Activated CD4-positive, alpha-beta T cell treated with anti-CD3 and anti-CD28 coated beads for 36 hours (primary cell): ENCODE measurements at regions not wholly inside any gene's neighbourhood (a gene's known extent, or its start where the extent isn't known, plus 50 kb on each side); places are given as distances from the start of the nearest gene placed in this dataset.

ENCODE experiments used
- ATAC-seq: fragments of 200-7000 bp; cut with Tn5 transposase; one replicate; pipeline ENCODE4 v1.10.0; 2021; ENCODE audit warnings: mild to moderate bottlenecking, moderate library complexity
- CTCF ChIA-PET: fragments of 350-600 bp; sonication (Branson Sonifier 250); formaldehyde crosslinking; loops from one replicate; lab custom pipeline; 2021; ENCODE audit warnings: antibody characterized with exemption; lab: Charles Lee
- POLR2A ChIA-PET: fragments of 350-600 bp; sonication (Branson Sonifier 250); formaldehyde crosslinking; loops from one replicate; lab custom pipeline; 2021; ENCODE audit warnings: antibody characterized with exemption, inconsistent platforms; lab: Charles Lee
- DNase-seq: peaks from one replicate; pipeline ENCODE4 v3.0.0-alpha.2; 2020
- H3K27ac Mint-ChIP-seq: one replicate; pipeline ENCODE4 v1.8.0; 2021; ENCODE audit warnings: mixed read lengths
- H3K27me3 Mint-ChIP-seq: one replicate; pipeline ENCODE4 v1.8.0; 2021; ENCODE audit warnings: mixed read lengths
- H3K36me3 Mint-ChIP-seq: one replicate; pipeline ENCODE4 v1.8.0; 2021; ENCODE audit warnings: low read depth, mixed read lengths
- H3K4me1 Mint-ChIP-seq: one replicate; pipeline ENCODE4 v1.8.0; 2021; ENCODE audit warnings: mixed read lengths
- H3K4me3 Mint-ChIP-seq: one replicate; pipeline ENCODE4 v1.8.0; 2021; ENCODE audit warnings: mild to moderate bottlenecking, moderate library complexity, mixed read lengths
- H3K9me3 Mint-ChIP-seq: one replicate; pipeline ENCODE4 v1.8.0; 2021; ENCODE audit warnings: low read depth, mixed read lengths
- intact Hi-C, 2 experiments: fragments of 100-400 bp; cut with DNase I in 1 of 2; cut with micrococcal nuclease in 1 of 2; formaldehyde crosslinking; loops; one replicate each; pipeline versions ENCODE4 v1.14.2 to v1.15.1; 2022 to 2024; cut with DNase I, micrococcal nuclease

DNA sequence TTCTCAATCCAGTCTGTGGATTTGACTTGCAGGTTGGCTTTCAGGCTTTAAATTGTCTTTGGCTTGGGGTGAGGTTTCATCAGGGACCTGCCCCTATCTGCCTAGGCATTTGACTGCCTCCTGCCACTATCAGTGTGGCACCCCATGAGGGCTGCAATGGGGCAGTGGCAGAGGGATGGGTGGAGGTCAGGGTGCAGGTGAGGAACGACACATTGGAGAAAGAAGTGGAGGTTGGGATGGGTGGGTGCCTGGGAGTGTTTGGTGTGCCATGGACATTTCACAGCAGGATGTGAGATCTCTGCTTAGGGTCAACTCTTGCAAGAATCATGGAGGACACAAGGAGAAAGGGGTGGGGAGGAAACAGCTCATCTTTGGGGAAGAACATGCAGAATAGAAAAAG is 625.1 kb downstream of the PTPRU start:
- H3K27ac Mint-ChIP-seq: no peak overlapping the region
- intact Hi-C loops: no loop called here
- DNase-seq (no peak), ATAC-seq (no peak)
- no peaks in the 10 kb centered on the region for H3K4me1 Mint-ChIP-seq
- no peak overlapping the region for H3K4me3 Mint-ChIP-seq
- H3K27me3 Mint-ChIP-seq: peaks cover 11% of the 10 kb centered on the region
- ChIA-PET POLR2A (no interaction called here), CTCF (no interaction called here)
- peaks cover 12% of the 10 kb centered on the region for H3K9me3 Mint-ChIP-seq
- H3K36me3 Mint-ChIP-seq: no peaks in the 10 kb centered on the region

DNA sequence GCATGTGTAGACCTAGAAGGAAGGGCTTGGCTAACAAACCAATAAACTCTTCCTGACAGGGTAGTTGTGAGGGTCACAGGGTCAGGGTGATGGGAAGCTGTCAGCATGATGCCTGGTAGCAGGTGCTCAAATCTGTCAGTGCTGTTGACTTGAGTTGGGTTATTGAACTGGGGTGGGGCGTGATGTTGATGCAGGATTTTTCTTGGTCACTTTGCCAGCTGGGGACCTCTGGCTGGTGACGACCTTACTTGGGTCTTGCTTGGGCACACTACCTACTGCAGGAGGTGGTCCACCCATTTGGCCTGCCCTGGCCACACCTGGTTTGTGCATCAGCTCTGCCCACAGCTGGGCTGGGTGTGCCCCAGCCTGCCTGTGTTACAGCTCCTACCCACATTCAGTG is 624.4 kb downstream of the PTPRU start:
- Mint-ChIP-seq H3K9me3 (peaks cover 12% of the 10 kb centered on the region), H3K27me3 (peaks cover 9% of the 10 kb centered on the region), H3K27ac (no peak overlapping the region), H3K36me3 (no peaks in the 10 kb centered on the region), H3K4me3 (no peak overlapping the region), H3K4me1 (no peaks in the 10 kb centered on the region)
- DNase-seq (no peak), ATAC-seq (no peak)
- CTCF ChIA-PET: no interaction called here
- POLR2A ChIA-PET: no interaction called here
- intact Hi-C loops: no loop called here

DNA sequence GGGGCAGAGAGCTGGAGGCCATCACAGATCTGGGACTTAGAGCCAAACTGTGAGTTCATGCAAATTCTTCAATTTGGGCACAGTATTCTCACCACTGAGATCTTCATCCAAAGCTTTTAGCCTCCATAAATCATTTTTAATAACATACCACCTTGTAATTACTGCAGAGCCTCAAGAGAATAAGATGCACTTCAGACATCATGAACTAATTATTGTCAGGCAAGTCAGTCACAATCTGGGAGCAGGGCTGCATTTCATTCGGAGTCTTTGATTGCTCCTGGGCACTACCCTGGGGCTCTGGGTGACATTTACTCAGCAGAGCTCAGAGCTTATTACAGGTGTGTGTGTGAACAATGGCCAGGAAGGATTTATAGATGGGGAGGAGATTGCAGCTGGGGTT is 623.7 kb downstream of the PTPRU start:
- Mint-ChIP-seq H3K27me3 (peaks cover 9% of the 10 kb centered on the region), H3K4me1 (no peaks in the 10 kb centered on the region), H3K9me3 (peaks cover 12% of the 10 kb centered on the region), H3K4me3 (no peak overlapping the region), H3K36me3 (no peaks in the 10 kb centered on the region), H3K27ac (no peak overlapping the region)
- ATAC-seq: no peak
- DNase-seq: no peak
- intact Hi-C loops: no loop called here
- ChIA-PET POLR2A (no interaction called here), CTCF (no interaction called here)

DNA sequence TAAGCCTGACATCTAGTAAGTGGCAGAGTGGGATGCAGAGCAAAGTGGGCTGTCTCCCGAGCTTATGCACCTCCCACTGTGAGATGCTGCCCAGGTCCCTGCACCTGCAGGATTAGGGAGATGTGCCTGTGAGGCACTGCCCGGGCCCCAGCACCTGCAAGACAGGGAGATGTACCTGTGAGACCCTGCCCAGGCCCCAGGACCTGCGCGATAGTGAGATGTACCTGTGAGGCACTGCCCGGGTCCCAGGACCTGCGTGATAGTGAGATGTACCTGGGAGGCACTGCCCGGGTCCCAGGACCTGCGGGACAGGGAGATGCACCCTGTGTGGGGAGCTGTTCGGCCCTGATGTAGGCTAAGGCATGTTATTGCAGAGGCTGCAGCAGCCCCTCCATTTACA is 622.8 kb downstream of the PTPRU start:
- Mint-ChIP-seq H3K9me3 (peaks cover 12% of the 10 kb centered on the region), H3K4me1 (no peaks in the 10 kb centered on the region), H3K27ac (no peak overlapping the region), H3K4me3 (no peak overlapping the region), H3K36me3 (no peaks in the 10 kb centered on the region), H3K27me3 (peaks cover 9% of the 10 kb centered on the region)
- ATAC-seq (no peak), DNase-seq (no peak)
- intact Hi-C loops: no loop called here
- POLR2A ChIA-PET: no interaction called here
- CTCF ChIA-PET: no interaction called here

DNA sequence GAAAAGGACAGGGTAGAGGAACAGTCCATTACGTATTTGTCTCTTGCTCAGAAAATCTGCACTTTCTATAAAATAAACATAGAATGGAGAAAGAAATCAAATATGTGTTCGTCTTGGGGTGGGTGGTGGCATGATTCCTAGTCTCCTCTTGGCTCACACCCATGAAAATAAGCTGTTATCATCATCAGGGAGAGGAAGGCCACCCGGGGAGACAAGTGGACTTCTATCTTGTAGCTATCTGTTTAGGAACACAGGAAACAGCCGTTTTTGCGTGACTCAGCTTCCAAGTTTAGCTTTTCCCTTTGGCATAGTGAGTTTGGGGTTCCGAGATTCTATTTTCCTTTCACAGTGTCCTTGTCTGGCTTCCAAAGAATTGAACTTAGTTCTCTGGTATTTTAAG is 622.3 kb downstream of the PTPRU start:
- DNase-seq (no peak), ATAC-seq (no peak)
- POLR2A ChIA-PET: no interaction called here
- intact Hi-C loops: no loop called here
- Mint-ChIP-seq H3K36me3 (no peaks in the 10 kb centered on the region), H3K27ac (no peak overlapping the region), H3K4me3 (no peak overlapping the region), H3K9me3 (peaks cover 12% of the 10 kb centered on the region), H3K27me3 (peaks cover 7% of the 10 kb centered on the region), H3K4me1 (no peaks in the 10 kb centered on the region)
- CTCF ChIA-PET: no interaction called here

DNA sequence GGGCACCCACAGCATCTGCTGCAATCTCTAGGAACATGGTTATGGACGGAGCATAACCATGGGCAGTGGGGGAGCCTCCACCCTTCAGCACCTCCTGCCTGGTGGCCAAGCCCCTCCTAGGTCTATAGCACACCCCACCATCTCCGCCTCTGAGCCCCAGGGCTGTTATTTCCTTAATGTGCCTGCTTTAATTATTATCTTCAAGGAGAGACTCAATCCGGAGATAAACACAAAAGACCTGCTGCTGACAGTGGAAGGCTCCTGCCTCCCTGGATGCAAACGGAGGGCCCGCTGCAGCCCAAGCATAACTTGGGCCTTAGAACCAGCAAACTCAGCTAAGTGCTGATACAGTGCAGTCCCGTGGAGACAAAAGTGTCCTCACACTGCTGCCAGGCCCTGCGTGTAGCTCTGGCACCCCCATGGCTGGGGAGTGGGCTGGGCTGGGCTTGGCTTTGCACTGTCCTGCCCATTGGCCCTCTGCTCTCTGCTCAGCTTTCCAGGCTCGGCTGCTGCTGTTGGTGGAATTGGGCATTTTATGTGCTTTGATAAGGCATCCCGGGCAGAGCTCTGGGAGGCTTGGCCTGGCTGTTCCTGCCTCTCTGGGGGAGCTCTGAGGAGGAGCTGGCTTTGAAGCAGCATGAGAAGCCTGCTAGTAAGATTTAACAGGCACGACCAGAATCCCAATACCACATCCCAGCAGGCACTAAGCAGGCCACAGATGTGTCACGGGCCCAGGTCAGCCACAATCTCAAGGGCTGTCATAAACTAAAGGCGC is 620.2 kb downstream of the PTPRU start:
- intact Hi-C loops: no loop called here
- DNase-seq: no peak
- POLR2A ChIA-PET: no interaction called here
- no peak overlapping the region for H3K4me3 Mint-ChIP-seq
- peaks cover 9% of the 10 kb centered on the region for H3K27me3 Mint-ChIP-seq
- no peak for ATAC-seq
- H3K4me1 Mint-ChIP-seq: no peaks in the 10 kb centered on the region
- CTCF ChIA-PET: no interaction called here
- no peak overlapping the region for H3K27ac Mint-ChIP-seq
- H3K36me3 Mint-ChIP-seq: no peaks in the 10 kb centered on the region
- peaks cover 10% of the 10 kb centered on the region for H3K9me3 Mint-ChIP-seq

DNA sequence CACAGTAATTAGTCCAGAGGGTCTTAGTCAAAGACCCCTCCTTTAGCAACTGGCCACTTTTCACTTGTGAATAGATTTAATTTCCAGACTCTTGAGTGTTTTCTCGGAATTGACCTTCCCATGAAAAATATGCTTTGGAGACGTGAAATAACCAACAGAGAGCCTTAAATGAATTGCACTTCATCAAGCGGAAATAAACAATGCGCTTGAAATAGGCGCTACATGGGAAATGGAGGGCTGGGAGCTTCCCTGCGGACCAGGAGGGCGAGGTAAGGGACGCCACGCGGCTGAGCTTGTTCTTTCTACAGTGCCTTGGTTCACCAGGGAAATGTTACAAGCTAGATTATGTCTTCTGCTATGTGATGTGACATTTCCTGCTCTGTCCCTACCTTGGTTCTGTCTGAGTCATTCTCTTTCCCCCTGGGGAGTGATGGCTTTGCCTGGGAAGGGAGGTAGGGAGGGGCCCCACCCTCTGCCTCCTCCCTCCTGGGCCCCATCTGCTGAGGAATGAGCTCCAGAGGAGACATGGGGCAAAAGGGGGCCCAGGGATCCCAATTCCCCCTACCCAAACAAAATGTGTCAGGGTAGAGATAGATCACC is 619.3 kb downstream of the PTPRU start:
- no peak overlapping the region for H3K4me3 Mint-ChIP-seq
- no peaks in the 10 kb centered on the region for H3K4me1 Mint-ChIP-seq
- POLR2A ChIA-PET: no interaction called here
- H3K9me3 Mint-ChIP-seq: peaks cover 2% of the 10 kb centered on the region
- ATAC-seq (no peak), DNase-seq (no peak)
- H3K27me3 Mint-ChIP-seq: peaks cover 9% of the 10 kb centered on the region
- no peak overlapping the region for H3K27ac Mint-ChIP-seq
- no peaks in the 10 kb centered on the region for H3K36me3 Mint-ChIP-seq
- intact Hi-C loops: no loop called here
- CTCF ChIA-PET: interaction anchor here (1.0 kb wide), 1 partner anchor 34 kb away, joined by 3 read pairs; no protein-coding TSS in a partner anchor

DNA sequence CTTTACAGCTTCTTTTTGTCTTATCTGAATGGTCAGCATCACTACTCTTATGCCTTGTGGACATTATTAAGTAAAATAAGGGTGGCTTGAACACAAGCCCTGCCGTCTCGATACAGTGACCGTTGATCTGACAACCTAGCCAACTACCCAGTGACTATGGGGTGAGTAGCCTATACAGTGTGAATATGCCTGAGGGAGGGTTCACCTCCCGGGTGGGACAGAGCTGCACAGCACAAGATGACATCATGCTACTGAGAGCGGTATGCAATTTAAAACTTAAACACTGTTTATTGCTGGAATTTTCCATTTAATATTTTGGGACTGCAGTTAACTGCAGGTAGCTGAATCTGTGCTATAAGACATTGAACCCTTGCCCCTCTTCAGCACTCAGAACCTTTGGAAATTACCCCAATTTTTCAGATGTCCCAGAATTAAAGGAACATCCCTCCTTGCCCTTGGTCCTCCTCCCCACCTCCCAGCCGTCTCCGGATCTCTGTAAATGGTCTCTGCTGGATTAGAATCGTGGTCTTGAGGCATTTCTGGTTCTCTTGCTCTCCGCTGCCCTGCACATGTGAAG is 618.5 kb downstream of the PTPRU start:
- no peak overlapping the region for H3K4me3 Mint-ChIP-seq
- intact Hi-C loops: no loop called here
- H3K4me1 Mint-ChIP-seq: no peaks in the 10 kb centered on the region
- ATAC-seq: no peak
- H3K9me3 Mint-ChIP-seq: no peaks in the 10 kb centered on the region
- CTCF ChIA-PET: interaction anchor here (0.7 to 1.0 kb wide), 2 partner anchors 35 to 249 kb away, joined by 3 to 4 read pairs; no protein-coding TSS in a partner anchor
- no peak for DNase-seq
- POLR2A ChIA-PET: no interaction called here
- H3K27ac Mint-ChIP-seq: no peak overlapping the region
- H3K27me3 Mint-ChIP-seq: peaks cover 11% of the 10 kb centered on the region
- no peaks in the 10 kb centered on the region for H3K36me3 Mint-ChIP-seq

DNA sequence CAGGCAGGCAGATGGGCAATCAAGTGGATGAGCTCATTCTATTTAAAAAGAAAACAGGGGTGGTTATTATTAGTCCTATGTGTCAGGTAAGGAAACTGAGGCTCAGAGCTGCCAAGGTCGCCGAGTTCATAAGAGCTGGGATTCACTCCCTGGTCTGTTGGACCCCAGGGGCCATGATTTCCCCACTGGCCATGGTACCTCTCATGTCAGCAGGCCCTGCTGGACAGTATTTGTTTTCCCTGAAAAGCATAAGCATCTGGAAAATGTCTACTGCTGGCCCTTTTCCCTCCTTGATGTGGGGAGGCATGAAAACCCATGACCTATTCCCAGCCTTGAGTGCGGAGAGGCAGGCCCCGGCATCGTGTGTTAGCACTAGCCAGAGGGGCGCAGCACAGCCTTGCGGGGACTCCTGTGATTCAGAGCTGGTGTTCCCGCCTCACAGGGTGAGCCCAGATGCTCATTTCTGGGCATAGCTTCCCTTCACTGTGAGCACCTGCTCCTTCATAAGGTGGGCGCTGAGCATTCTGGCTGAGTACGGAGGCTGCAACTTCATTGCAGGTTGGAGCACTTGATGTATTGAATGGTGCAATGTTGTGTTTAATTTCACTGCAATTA is 617.5 kb downstream of the PTPRU start:
- ChIA-PET CTCF (interaction anchor here (0.7 kb wide), 1 partner anchor 248 kb away, joined by 4 read pairs; no protein-coding TSS in a partner anchor), POLR2A (no interaction called here)
- H3K4me1 Mint-ChIP-seq: no peaks in the 10 kb centered on the region
- H3K4me3 Mint-ChIP-seq: no peak overlapping the region
- H3K27ac Mint-ChIP-seq: no peak overlapping the region
- no peak for DNase-seq
- no peaks in the 10 kb centered on the region for H3K9me3 Mint-ChIP-seq
- peaks cover 14% of the 10 kb centered on the region for H3K27me3 Mint-ChIP-seq
- H3K36me3 Mint-ChIP-seq: no peaks in the 10 kb centered on the region
- ATAC-seq: no peak
- intact Hi-C loops: no loop called here

DNA sequence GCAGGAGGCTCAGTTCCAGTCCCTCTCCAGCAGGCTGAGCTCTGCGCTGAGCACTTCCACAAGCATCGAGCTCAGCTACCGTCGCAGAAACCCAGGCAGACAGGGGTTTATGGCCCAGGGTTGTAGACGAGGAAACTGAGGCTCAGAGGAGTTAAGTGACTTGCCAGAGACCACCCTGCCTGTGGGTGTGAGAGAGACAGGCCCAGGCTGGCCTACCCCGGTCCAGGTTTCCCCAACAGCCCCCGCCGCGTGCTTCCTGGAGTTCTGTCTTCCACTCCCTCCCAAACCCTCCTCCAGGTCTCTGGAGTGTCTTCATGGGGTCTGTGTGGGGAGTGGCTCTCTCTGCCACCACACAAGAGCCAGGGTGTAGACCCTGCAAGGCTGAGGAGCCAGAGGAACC is 615.9 kb downstream of the PTPRU start:
- Mint-ChIP-seq H3K27ac (no peak overlapping the region), H3K4me1 (no peaks in the 10 kb centered on the region), H3K27me3 (peaks cover 11% of the 10 kb centered on the region), H3K4me3 (no peak overlapping the region), H3K9me3 (no peaks in the 10 kb centered on the region), H3K36me3 (no peaks in the 10 kb centered on the region)
- DNase-seq: no peak
- ATAC-seq: no peak
- CTCF ChIA-PET: no interaction called here
- intact Hi-C loops: no loop called here
- POLR2A ChIA-PET: no interaction called here

DNA sequence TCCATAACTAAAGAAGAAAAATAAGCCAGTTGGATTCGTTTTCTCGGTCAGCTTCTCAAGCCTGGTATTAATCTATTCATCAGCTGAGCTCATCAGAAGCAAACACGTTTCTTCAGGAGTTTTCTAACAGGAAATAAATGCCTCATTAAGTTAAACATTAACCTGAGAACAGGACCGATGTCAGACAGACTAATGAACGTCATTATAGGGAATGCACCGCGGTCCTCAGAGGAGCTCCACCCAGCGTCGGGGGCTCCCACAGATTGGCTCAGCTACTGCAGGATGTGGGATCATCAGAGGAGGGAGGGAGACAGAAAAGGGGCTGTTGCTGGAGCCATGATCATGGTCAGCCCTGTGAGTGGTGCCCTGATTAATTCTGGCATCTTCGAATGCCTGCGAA is 615.4 kb downstream of the PTPRU start:
- intact Hi-C loops: no loop called here
- DNase-seq: no peak
- CTCF ChIA-PET: interaction anchor here (0.8 kb wide), 1 partner anchor 789 kb away, joined by 3 read pairs; no protein-coding TSS in a partner anchor

More for the DNA sequence above, 615.4 kb downstream of the PTPRU start:
- ATAC-seq: no peak
- no peaks in the 10 kb centered on the region for H3K4me1 Mint-ChIP-seq
- H3K36me3 Mint-ChIP-seq: no peaks in the 10 kb centered on the region
- POLR2A ChIA-PET: no interaction called here
- H3K27me3 Mint-ChIP-seq: peaks cover 13% of the 10 kb centered on the region
- no peak overlapping the region for H3K27ac Mint-ChIP-seq
- H3K9me3 Mint-ChIP-seq: no peaks in the 10 kb centered on the region
- H3K4me3 Mint-ChIP-seq: no peak overlapping the region
